ENCODE measurements at regions not wholly inside any gene's neighbourhood (a gene's known extent, or its start where the extent isn't known, plus 50 kb on each side); places are given as distances from the start of the nearest gene placed in this dataset.
A peak's percentile ranks its signal among the peaks of the same experiment; 100 is the strongest.

DNA sequence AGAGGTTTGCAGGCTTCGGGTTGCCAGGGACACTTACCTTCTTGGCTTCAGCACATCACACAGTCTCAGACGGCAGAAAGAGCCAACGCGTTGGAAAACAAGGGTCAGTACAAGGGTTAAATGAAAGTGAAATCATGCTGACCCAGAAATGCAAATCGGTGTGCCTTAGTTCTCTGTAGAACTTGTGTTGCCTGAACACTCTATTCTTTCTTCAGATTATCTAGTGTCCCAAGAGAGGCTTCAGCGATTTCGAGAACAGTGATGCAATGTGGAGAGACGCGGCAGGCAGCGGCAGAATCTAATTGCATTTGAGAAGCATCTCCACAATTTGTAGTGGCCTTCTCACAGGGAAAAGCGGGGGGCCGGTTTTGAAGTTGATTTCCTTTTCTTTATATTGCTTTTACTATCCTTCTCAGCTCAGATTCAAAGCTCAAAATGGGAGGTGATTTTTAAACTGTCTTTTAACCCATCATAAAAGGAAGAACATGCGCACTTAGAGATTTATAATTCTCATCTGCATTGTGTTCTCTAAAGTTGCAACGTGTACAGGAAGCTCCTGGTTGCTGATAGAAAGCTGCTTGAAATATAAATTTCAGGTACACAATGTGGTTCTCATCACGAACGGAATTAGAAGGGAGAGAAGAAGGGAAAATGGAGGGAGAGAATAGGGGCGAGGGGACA is 67.8 kb upstream of the EGLN3 start:
- Histone ChIP-seq H3K4me2 (ENCODE audit: low read length) (peak overlapping the region; percentile 88), H2AFZ (ENCODE audit: low read depth, low read length) (peak overlapping the region; percentile 70), H3K4me1 (ENCODE audit: low read length) (peaks cover 16% of the 10 kb centered on the region), H3K4me3 (ENCODE audit: low read length) (peak overlapping the region; percentile 69), H3K27ac (ENCODE audit: low read length) (0 out of 2 replicates have a peak overlapping the region, but pooled peaks have one; percentile 13), H3K9me3 (ENCODE audit: insufficient read depth, low read length) (no peaks in the 10 kb centered on the region), H3K36me3 (replicated peaks; ENCODE audit: low read depth, low read length) (no peaks in the 10 kb centered on the region), H3K9ac (ENCODE audit: low read length) (peak overlapping the region; percentile 52), H3K27me3 (ENCODE audit: low read depth, low read length) (no peaks in the 10 kb centered on the region), H4K20me1 (ENCODE audit: insufficient read depth, low read length) (no peaks in the 10 kb centered on the region), H3K79me2 (ENCODE audit: low read length) (no peaks in the 10 kb centered on the region)
- no peak for TF ChIP-seq EZH2phosphoT487 (IDR thresholded peaks at IDR 0.05; ENCODE audit: low read depth)
- TF ChIP-seq, protein P1, sequence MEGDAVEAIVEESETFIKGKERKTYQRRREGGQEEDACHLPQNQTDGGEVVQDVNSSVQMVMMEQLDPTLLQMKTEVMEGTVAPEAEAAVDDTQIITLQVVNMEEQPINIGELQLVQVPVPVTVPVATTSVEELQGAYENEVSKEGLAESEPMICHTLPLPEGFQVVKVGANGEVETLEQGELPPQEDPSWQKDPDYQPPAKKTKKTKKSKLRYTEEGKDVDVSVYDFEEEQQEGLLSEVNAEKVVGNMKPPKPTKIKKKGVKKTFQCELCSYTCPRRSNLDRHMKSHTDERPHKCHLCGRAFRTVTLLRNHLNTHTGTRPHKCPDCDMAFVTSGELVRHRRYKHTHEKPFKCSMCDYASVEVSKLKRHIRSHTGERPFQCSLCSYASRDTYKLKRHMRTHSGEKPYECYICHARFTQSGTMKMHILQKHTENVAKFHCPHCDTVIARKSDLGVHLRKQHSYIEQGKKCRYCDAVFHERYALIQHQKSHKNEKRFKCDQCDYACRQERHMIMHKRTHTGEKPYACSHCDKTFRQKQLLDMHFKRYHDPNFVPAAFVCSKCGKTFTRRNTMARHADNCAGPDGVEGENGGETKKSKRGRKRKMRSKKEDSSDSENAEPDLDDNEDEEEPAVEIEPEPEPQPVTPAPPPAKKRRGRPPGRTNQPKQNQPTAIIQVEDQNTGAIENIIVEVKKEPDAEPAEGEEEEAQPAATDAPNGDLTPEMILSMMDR (IDR thresholded peaks at IDR 0.05; ENCODE audit: low read depth, low read length): no peak

DNA sequence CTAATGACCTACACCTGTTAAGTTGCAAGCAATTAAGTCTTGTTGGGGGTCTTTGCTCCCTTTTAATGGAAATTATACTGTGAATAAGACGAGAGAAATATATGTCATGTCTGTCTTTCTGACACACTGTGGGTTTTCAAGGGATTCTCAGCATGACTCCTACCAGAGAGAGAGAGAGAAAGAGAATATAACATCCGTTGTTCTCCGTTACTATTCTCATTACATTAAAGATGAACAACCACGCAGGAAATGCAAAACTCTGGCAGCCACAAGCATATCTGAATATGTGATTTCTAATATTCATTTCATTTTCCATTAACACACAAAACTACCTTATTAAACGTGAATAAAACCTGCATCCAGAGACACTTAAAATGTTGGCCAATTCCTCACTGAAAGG is 67.3 kb upstream of the EGLN3 start:
- Histone ChIP-seq H3K79me2 (ENCODE audit: low read length) (no peaks in the 10 kb centered on the region), H3K4me2 (ENCODE audit: low read length) (peak overlapping the region; percentile 88), H3K27ac (ENCODE audit: low read length) (0 out of 2 replicates have a peak overlapping the region, but pooled peaks have one; percentile 13), H4K20me1 (ENCODE audit: insufficient read depth, low read length) (no peaks in the 10 kb centered on the region), H3K4me3 (ENCODE audit: low read length) (peak overlapping the region; percentile 69), H3K9me3 (ENCODE audit: insufficient read depth, low read length) (no peaks in the 10 kb centered on the region), H3K36me3 (replicated peaks; ENCODE audit: low read depth, low read length) (no peaks in the 10 kb centered on the region), H3K4me1 (ENCODE audit: low read length) (peaks cover 21% of the 10 kb centered on the region), H3K9ac (ENCODE audit: low read length) (peak overlapping the region; percentile 52), H3K27me3 (ENCODE audit: low read depth, low read length) (no peaks in the 10 kb centered on the region), H2AFZ (ENCODE audit: low read depth, low read length) (peak overlapping the region; percentile 70)
- TF ChIP-seq EZH2phosphoT487 (IDR thresholded peaks at IDR 0.05; ENCODE audit: low read depth): no peak
- TF ChIP-seq, protein P1 (IDR thresholded peaks at IDR 0.05; ENCODE audit: low read depth, low read length): no peak

DNA sequence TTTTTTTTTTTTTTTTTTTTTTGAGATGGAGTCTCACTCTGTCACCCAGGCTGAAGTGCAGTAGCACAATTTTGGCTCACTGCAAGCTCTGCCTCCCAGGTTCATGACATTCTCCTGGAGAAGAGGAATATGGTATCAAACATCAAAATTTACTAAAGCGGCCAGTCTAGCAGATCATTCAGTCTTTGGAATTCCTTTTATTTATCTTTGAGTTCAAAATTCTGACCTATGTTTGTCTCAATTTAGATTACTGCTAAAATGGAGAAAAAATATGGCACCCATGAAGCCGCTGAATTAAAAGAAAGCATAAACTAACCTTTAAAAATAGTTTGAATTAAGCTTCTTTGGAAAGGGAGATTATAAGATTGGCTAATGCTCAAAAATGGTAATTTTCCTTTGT is 64.5 kb upstream of the EGLN3 start:
- H2AFZ ChIP-seq (ENCODE audit: low read depth, low read length): no peak overlapping the region
- no peak overlapping the region for H3K27ac ChIP-seq (ENCODE audit: low read length)
- no peak overlapping the region for H3K4me3 ChIP-seq (ENCODE audit: low read length)
- H3K9ac ChIP-seq (ENCODE audit: low read length): no peak overlapping the region
- no peak overlapping the region for H3K4me2 ChIP-seq (ENCODE audit: low read length)
- peaks cover 24% of the 10 kb centered on the region for H3K4me1 ChIP-seq (ENCODE audit: low read length)
- H3K36me3 ChIP-seq (replicated peaks; ENCODE audit: low read depth, low read length): no peaks in the 10 kb centered on the region
- H3K27me3 ChIP-seq (ENCODE audit: low read depth, low read length): no peaks in the 10 kb centered on the region
- H3K79me2 ChIP-seq (ENCODE audit: low read length): no peaks in the 10 kb centered on the region
- no peaks in the 10 kb centered on the region for H4K20me1 ChIP-seq (ENCODE audit: insufficient read depth, low read length)
- H3K9me3 ChIP-seq (ENCODE audit: insufficient read depth, low read length): no peaks in the 10 kb centered on the region
- TF ChIP-seq, protein P1 (IDR thresholded peaks at IDR 0.05; ENCODE audit: low read depth, low read length): no peak
- TF ChIP-seq EZH2phosphoT487 (IDR thresholded peaks at IDR 0.05; ENCODE audit: low read depth): no peak

DNA sequence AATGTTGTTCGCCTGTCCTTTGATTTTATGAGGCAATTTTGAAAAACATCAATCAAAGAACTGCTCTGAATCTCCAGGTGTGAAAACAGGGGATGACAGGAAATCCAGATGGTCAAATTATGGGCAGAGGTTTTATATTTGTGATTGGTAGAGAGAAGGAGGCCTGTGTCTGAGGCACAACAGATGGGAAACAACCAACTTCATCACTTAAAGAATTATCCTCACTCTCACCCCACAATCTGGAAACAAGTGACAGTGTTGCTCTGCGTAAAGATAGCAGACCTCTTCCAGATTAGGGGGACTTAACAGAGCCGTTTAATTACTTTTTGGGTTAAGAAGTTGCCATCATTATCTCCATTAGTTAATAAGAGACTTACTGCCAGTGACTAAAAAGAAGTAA is 64.1 kb upstream of the EGLN3 start:
- no peaks in the 10 kb centered on the region for H3K79me2 ChIP-seq (ENCODE audit: low read length)
- H3K27ac ChIP-seq (ENCODE audit: low read length): no peak overlapping the region
- H3K4me2 ChIP-seq (ENCODE audit: low read length): no peak overlapping the region
- peaks cover 24% of the 10 kb centered on the region for H3K4me1 ChIP-seq (ENCODE audit: low read length)
- no peaks in the 10 kb centered on the region for H4K20me1 ChIP-seq (ENCODE audit: insufficient read depth, low read length)
- H3K4me3 ChIP-seq (ENCODE audit: low read length): no peak overlapping the region
- no peaks in the 10 kb centered on the region for H3K36me3 ChIP-seq (replicated peaks; ENCODE audit: low read depth, low read length)
- TF ChIP-seq, protein P1 (IDR thresholded peaks at IDR 0.05; ENCODE audit: low read depth, low read length): no peak
- TF ChIP-seq EZH2phosphoT487 (IDR thresholded peaks at IDR 0.05; ENCODE audit: low read depth): no peak
- H3K9me3 ChIP-seq (ENCODE audit: insufficient read depth, low read length): no peaks in the 10 kb centered on the region
- no peak overlapping the region for H3K9ac ChIP-seq (ENCODE audit: low read length)
- no peaks in the 10 kb centered on the region for H3K27me3 ChIP-seq (ENCODE audit: low read depth, low read length)
- H2AFZ ChIP-seq (ENCODE audit: low read depth, low read length): no peak overlapping the region

All from OCI-LY3 (cell line).